HG02852 (cell line): ENCODE measurements at regions not wholly inside any gene's neighbourhood (a gene's known extent, or its start where the extent isn't known, plus 50 kb on each side); places are given as distances from the start of the nearest gene placed in this dataset.
A peak's percentile ranks its signal among the peaks of the same experiment; 100 is the strongest.
"Not testable (repeated sequence)": the region's sequence is repeated elsewhere in the genome, so short reads cannot be mapped to it uniquely, and the experiment has no call there.

Experiments
- ATAC-seq: cut with Tn5 transposase; IDR thresholded peaks from one replicate; pipeline ENCODE4 v1.9.1; 2021; ENCODE audit warnings: mild to moderate bottlenecking, moderate library complexity; ENCODE audit not compliant: unreplicated experiment

GRCh38 chr1:87398641-87399040, 70.0 kb downstream of the LMO4 start:
- ATAC-seq = no peak

- ATAC-seq = no peak
Observed at GRCh38 chr1:87399264-87399663, 70.6 kb downstream of the LMO4 start.

GRCh38 chr1:87399701-87400100, 71.0 kb downstream of the LMO4 start:
- no peak for ATAC-seq

GRCh38 chr1:87400813-87401212, 72.1 kb downstream of the LMO4 start:
- no peak for ATAC-seq

GRCh38 chr1:87402241-87403002, 73.7 kb downstream of the LMO4 start:
- ATAC-seq = no peak

- ATAC-seq = no peak
Observed at GRCh38 chr1:87403061-87403820, 74.6 kb downstream of the LMO4 start.

- peak; percentile 73 for ATAC-seq
Observed at GRCh38 chr1:87404296-87404695, 75.6 kb downstream of the LMO4 start.

GRCh38 chr1:87408665-87409248, 80.1 kb downstream of the LMO4 start:
- ATAC-seq = no peak

- ATAC-seq = no peak
Observed at GRCh38 chr1:87410776-87411480, 82.2 kb downstream of the LMO4 start.

GRCh38 chr1:87413846-87414245, 85.2 kb downstream of the LMO4 start:
- ATAC-seq = not testable (repeated sequence)

GRCh38 chr1:87418048-87418447, 89.4 kb downstream of the LMO4 start:
- no peak for ATAC-seq

- no peak for ATAC-seq
Observed at GRCh38 chr1:87421809-87422208, 93.1 kb downstream of the LMO4 start.

GRCh38 chr1:87424541-87424940, 95.9 kb downstream of the LMO4 start:
- ATAC-seq = no peak

GRCh38 chr1:87426463-87427249, 98.0 kb downstream of the LMO4 start:
- ATAC-seq = no peak

- ATAC-seq = no peak
Observed at GRCh38 chr1:87428367-87428766, 99.7 kb downstream of the LMO4 start.

- no peak for ATAC-seq
Observed at GRCh38 chr1:87428883-87429282, 100.2 kb downstream of the LMO4 start.

GRCh38 chr1:87432685-87433084, 104.0 kb downstream of the LMO4 start:
- no peak for ATAC-seq

- ATAC-seq = not testable (repeated sequence)
Observed at GRCh38 chr1:87433101-87433500, 104.4 kb downstream of the LMO4 start.

GRCh38 chr1:87435484-87435883, 106.8 kb downstream of the LMO4 start:
- peak; percentile 71 for ATAC-seq

GRCh38 chr1:87436115-87436514, 107.4 kb downstream of the LMO4 start:
- not testable (repeated sequence) for ATAC-seq
